ENCODE measurements at regions not wholly inside any gene's neighbourhood (a gene's known extent, or its start where the extent isn't known, plus 50 kb on each side); places are given as distances from the start of the nearest gene placed in this dataset.

GRCh38 chr15:62343397-62343796, 178.3 kb upstream of the C2CD4B start:
- TF ChIP-seq, protein P1, sequence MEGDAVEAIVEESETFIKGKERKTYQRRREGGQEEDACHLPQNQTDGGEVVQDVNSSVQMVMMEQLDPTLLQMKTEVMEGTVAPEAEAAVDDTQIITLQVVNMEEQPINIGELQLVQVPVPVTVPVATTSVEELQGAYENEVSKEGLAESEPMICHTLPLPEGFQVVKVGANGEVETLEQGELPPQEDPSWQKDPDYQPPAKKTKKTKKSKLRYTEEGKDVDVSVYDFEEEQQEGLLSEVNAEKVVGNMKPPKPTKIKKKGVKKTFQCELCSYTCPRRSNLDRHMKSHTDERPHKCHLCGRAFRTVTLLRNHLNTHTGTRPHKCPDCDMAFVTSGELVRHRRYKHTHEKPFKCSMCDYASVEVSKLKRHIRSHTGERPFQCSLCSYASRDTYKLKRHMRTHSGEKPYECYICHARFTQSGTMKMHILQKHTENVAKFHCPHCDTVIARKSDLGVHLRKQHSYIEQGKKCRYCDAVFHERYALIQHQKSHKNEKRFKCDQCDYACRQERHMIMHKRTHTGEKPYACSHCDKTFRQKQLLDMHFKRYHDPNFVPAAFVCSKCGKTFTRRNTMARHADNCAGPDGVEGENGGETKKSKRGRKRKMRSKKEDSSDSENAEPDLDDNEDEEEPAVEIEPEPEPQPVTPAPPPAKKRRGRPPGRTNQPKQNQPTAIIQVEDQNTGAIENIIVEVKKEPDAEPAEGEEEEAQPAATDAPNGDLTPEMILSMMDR (conservative IDR thresholded peaks at IDR 0.05; ENCODE audit: low read length): no peak
- TF ChIP-seq EZH2phosphoT487 (IDR thresholded peaks at IDR 0.05; ENCODE audit: borderline replicate concordance, low read depth, low read length): no peak
